HCT116 (cell line): ENCODE measurements at regions not wholly inside any gene's neighbourhood (a gene's known extent, or its start where the extent isn't known, plus 50 kb on each side); places are given as distances from the start of the nearest gene placed in this dataset.

Experiments
- ATAC-seq: fragments of 200-7000 bp; cut with Tn5 transposase; 2 replicates; pipeline ENCODE4 v1.9.1; 2020; ENCODE audit warnings: mild to moderate bottlenecking, moderate library complexity
- BruUV-seq: library from RNA; stranded (reverse); fragments of 400-500 nt; replicated peaks from 2 replicates; lab custom pipeline; 2021; lab: Mats Ljungman, UMichigan
- CTCF ChIA-PET: fragments of 300-600 bp; sonication (Branson Sonifier 250); formaldehyde crosslinking; loops from one replicate; lab custom pipeline; 2021; ENCODE audit warnings: antibody characterized with exemption; lab: Charles Lee
- POLR2A ChIA-PET: fragments of 300-600, 350-600 bp; sonication (Branson Sonifier 250); formaldehyde crosslinking; loops from one replicate; lab custom pipeline; 2021; ENCODE audit warnings: antibody characterized with exemption; lab: Charles Lee
- RAD21 ChIA-PET, 2 experiments: fragments of 300-600 bp; sonication (Branson Sonifier 250); formaldehyde crosslinking; loops; one replicate each; lab custom pipeline; 2023; ENCODE audit warnings: low total read pairs in 2 of 2; ENCODE audit not compliant: uncharacterized antibody in 2 of 2, unreplicated experiment in 2 of 2, low non-redundant PET in 1 of 2; lab: Charles Lee
- DNase-seq: peaks from one replicate; pipeline ENCODE4 v3.0.0-alpha.2; 2010; ENCODE audit warnings: low read depth, low spot score
- H2AFZ ChIP-seq: fragments of 200-600 bp; shearing (Covaris generic), sonication (generic); 2 replicates; pipeline ENCODE4 v1.6.1; 2017; ENCODE audit warnings: low read depth, mixed run types, mixed read lengths, antibody characterized with exemption, low read length; ENCODE audit not compliant: poor library complexity, severe bottlenecking
- H3K27ac ChIP-seq: 2 replicates; pipeline ENCODE4 v1.5.1; 2012; ENCODE audit warnings: low read depth, low read length
- H3K27me3 ChIP-seq: fragments of 200-600 bp; sonication (generic); 2 replicates; pipeline ENCODE4 v1.6.1; 2016; ENCODE audit warnings: mixed run types, low read length, mixed read lengths; ENCODE audit not compliant: insufficient read depth
- H3K36me3 ChIP-seq, 2 experiments: fragments of 200-500 bp in 1 of 2; fragments of 200-600 bp in 1 of 2; sonication (Bioruptor generic) in 1 of 2; sonication (generic) in 1 of 2; 2 replicates each; pipeline versions ENCODE4 v1.5.1 to v1.6.1; 2014 to 2016; ENCODE audit warnings: low read length in 2 of 2, inconsistent platforms in 1 of 2, mixed read lengths in 1 of 2, mixed run types in 1 of 2; ENCODE audit not compliant: insufficient read depth in 2 of 2, control insufficient read depth in 1 of 2
- H3K4me1 ChIP-seq, 2 experiments: fragments of 200-600 bp in 1 of 2; sonication (generic) in 1 of 2; 2 replicates each; pipeline versions ENCODE4 v1.5.1 to v1.6.1; 2012 to 2017; ENCODE audit warnings: low read length in 2 of 2, inconsistent platforms in 1 of 2, mild to moderate bottlenecking in 1 of 2, mixed read lengths in 1 of 2, mixed run types in 1 of 2, moderate library complexity in 1 of 2; ENCODE audit not compliant: insufficient read depth in 2 of 2, control insufficient read depth in 1 of 2
- H3K4me2 ChIP-seq: fragments of 200-600 bp; sonication (generic); 2 replicates; pipeline ENCODE4 v1.6.1; 2017; ENCODE audit warnings: mixed run types, low read length, mixed read lengths
- H3K4me3 ChIP-seq, 2 experiments: fragments of 200-600 bp in 1 of 2; sonication (generic) in 1 of 2; replicated peaks in 1 of 2; 2 replicates each; pipeline ENCODE4 v1.5.1; 2011 to 2016; ENCODE audit warnings: low read length in 2 of 2, control low read depth in 1 of 2, low read depth in 1 of 2, mild to moderate bottlenecking in 1 of 2, mixed read lengths in 1 of 2, mixed run types in 1 of 2
- H3K79me2 ChIP-seq: fragments of 200-600 bp; sonication (generic); 2 replicates; pipeline ENCODE4 v1.6.1; 2017; ENCODE audit warnings: mild to moderate bottlenecking, mixed run types, low read length, moderate library complexity, mixed read lengths; ENCODE audit not compliant: insufficient read depth
- H3K9ac ChIP-seq: fragments of 200-600 bp; sonication (generic); 2 replicates; pipeline ENCODE4 v1.6.1; 2016; ENCODE audit warnings: low read length, mixed read lengths
- H3K9me2 ChIP-seq: fragments of 200-600 bp; sonication (generic), shearing (Covaris generic); 2 replicates; pipeline ENCODE4 v1.6.1; 2017; ENCODE audit warnings: mixed run types, mild to moderate bottlenecking, moderate library complexity; ENCODE audit not compliant: insufficient read depth
- H3K9me3 ChIP-seq, 2 experiments: fragments of 200-500 bp in 1 of 2; fragments of 200-600 bp in 1 of 2; sonication (Bioruptor generic) in 1 of 2; sonication (generic) in 1 of 2; 2 replicates each; pipeline ENCODE4 v1.6.1; 2014 to 2017; ENCODE audit warnings: low read length in 2 of 2, mixed read lengths in 2 of 2, inconsistent platforms in 1 of 2, low read depth in 1 of 2, mild to moderate bottlenecking in 1 of 2, mixed run types in 1 of 2, moderate library complexity in 1 of 2; ENCODE audit not compliant: control insufficient read depth in 1 of 2, insufficient read depth in 1 of 2
- H4K20me1 ChIP-seq: fragments of 200-600 bp; sonication (generic), shearing (Covaris generic); 2 replicates; pipeline ENCODE4 v1.6.1; 2017; ENCODE audit warnings: mixed run types, mild to moderate bottlenecking, moderate library complexity; ENCODE audit not compliant: insufficient read depth
- CBX3 ChIP-seq: IDR thresholded peaks from 2 replicates; pipeline ENCODE4 v1.6.1; 2012; ENCODE audit warnings: low read depth
- CEBPB ChIP-seq: IDR thresholded peaks from 2 replicates; pipeline ENCODE4 v1.6.1; 2012; ENCODE audit warnings: low read depth
- EGR1 ChIP-seq: IDR thresholded peaks from 2 replicates; pipeline ENCODE4 v1.6.1; 2012; ENCODE audit warnings: low read depth
- ELF1 ChIP-seq: IDR thresholded peaks from 2 replicates; pipeline ENCODE4 v1.6.1; 2012; ENCODE audit warnings: low read depth, borderline replicate concordance
- POLR2AphosphoS5 ChIP-seq: IDR thresholded peaks from 2 replicates; pipeline ENCODE4 v1.6.1; 2011; ENCODE audit warnings: mild to moderate bottlenecking, low read depth, low read length, moderate library complexity
- RAD21 ChIP-seq: IDR thresholded peaks from 2 replicates; pipeline ENCODE4 v1.6.1; 2012; ENCODE audit warnings: low read depth, mild to moderate bottlenecking
- SRF ChIP-seq: IDR thresholded peaks from 2 replicates; pipeline ENCODE4 v1.6.1; 2012; ENCODE audit warnings: low read depth
- ZFX ChIP-seq: fragments of 450-650 bp; IDR thresholded peaks from 2 replicates; pipeline ENCODE4 v1.6.1; 2017
- ZNF274 ChIP-seq: fragments of 200-500 bp; sonication (Bioruptor generic); IDR thresholded peaks from 2 replicates; pipeline ENCODE4 v1.6.1; 2014; ENCODE audit warnings: mild to moderate bottlenecking, low read depth, low read length, inconsistent platforms
- intact Hi-C: fragments of 100-400 bp; cut with micrococcal nuclease; formaldehyde crosslinking; loops from 2 replicates; pipeline ENCODE4 v1.10.0; 2022
- TF ChIP-seq, protein P1 (sequence below), 3 experiments: fragments of 200-600 bp in 1 of 3; sonication (generic) in 1 of 3; IDR thresholded peaks in 2 of 3; conservative IDR thresholded peaks in 1 of 3; 2 replicates each; pipeline ENCODE4 v1.5.1; 2012 to 2017; ENCODE audit warnings: low read depth in 2 of 3, low read length in 2 of 3, antibody characterized with exemption in 1 of 3, borderline replicate concordance in 1 of 3, control low read depth in 1 of 3, mild to moderate bottlenecking in 1 of 3, mixed read lengths in 1 of 3, mixed run types in 1 of 3, moderate library complexity in 1 of 3; ENCODE audit not compliant: insufficient read depth in 1 of 3
- TF ChIP-seq, protein P2 (sequence below): IDR thresholded peaks from 2 replicates; pipeline ENCODE4 v1.6.1; 2012; ENCODE audit warnings: low read depth
- TF ChIP-seq, protein P3 (sequence below): IDR thresholded peaks from 2 replicates; pipeline ENCODE4 v1.6.1; 2012

DNA sequence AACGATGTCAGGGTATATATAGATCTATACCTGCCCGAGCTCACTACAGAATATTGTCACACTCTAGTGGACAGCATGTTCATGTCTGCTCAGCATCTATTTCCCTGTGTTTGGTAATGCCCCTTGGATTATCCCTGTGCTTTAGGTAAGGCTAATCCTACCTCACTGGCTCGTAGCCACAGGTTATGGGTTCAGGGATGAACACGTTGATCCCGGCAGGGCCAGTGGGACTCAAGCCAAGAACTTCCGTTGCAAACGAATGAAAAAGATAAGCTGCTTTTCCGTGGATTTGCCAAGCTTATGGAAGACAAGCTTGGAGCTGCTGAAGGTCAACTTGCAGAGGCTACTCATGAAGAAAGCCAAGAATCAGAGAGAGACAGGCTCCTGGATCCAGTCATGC lies 400.0 kb upstream of the TSHZ3 start (continued):
- TF ChIP-seq ZFX, result no peak

DNA sequence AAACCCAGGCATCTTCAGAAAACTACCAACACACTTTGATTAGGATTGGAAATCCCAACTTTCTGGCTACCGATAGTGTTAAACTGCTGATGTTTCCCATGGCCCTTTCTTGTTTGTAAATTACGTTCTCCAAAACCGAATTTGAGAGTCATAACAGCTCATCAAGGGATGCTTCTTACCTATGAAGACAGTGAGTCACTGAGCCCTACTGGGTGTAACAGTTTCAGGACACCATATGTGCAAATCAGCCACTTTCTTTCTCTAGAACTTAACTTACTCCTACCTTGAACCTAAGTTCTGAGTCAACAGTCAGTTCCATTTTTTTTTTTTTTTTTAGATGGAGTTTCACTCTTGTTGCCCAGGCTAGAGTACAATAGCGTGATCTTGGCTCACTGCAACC lies 410.1 kb upstream of the TSHZ3 start:
- ChIA-PET RAD21 (no interaction called here), POLR2A (no interaction called here), CTCF (no interaction called here)
- intact Hi-C loops, result no loop called here
- TF ChIP-seq ELF1, result no peak
- H3K9me3 ChIP-seq, result peaks cover 23 to 31% of the 10 kb centered on the region in 2 experiments; a peak in 2 of 4 replicates
- no peaks in the 10 kb centered on the region for H3K79me2 ChIP-seq
- H3K9me2 ChIP-seq, result no peaks in the 10 kb centered on the region
- H3K4me3 ChIP-seq, result no peak overlapping the region
- no peak overlapping the region for H3K27ac ChIP-seq
- no peaks in the 10 kb centered on the region for H3K27me3 ChIP-seq
- no peaks in the 10 kb centered on the region for H4K20me1 ChIP-seq
- no peak overlapping the region for H2AFZ ChIP-seq
- DNase-seq (no peak), ATAC-seq (no peak)
- H3K4me1 ChIP-seq, result no peaks in the 10 kb centered on the region
- no peak overlapping the region for H3K9ac ChIP-seq
- H3K36me3 ChIP-seq, result no peaks in the 10 kb centered on the region
- no TSS peak for BruUV-seq
- H3K4me2 ChIP-seq, result no peak overlapping the region

DNA sequence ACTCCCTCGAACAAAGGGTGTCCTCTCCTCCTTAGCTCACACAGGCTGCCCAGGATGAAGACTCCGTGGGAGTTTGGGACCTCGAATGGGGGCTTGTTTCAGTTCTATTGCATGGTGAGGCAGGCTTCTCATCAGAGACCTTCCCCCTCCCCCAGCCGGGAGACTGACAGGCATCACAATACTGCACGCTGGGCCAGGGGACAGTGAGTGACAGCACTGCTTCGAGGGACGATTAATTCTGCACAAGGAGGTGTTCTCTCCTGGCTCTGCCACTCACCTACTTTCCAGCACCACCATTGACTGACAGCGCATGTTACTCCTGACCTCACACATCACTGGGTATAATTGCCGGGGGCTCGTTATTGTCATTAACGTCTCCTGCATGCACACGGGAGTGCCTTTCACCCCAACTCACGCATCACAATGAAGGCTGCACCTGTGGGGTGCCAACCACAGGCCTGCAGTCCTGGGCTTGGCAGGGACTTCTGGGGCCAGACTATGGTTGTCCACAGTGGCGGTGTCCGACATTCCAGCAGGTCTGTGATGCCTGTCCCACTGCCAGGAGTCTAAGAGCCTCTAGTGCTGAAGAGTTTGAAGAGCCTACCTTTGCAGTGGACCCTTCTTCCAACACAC lies 412.2 kb upstream of the TSHZ3 start:
- Histone ChIP-seq H3K79me2 (no peaks in the 10 kb centered on the region), H3K4me2 (no peak overlapping the region), H4K20me1 (no peaks in the 10 kb centered on the region), H3K9ac (no peak overlapping the region), H3K9me3 (peaks cover 21 to 35% of the 10 kb centered on the region in 2 experiments; a peak in 2 of 4 replicates), H3K27ac (no peak overlapping the region), H3K27me3 (no peaks in the 10 kb centered on the region), H3K9me2 (no peaks in the 10 kb centered on the region), H2AFZ (no peak overlapping the region), H3K36me3 (no peaks in the 10 kb centered on the region), H3K4me1 (no peaks in the 10 kb centered on the region), H3K4me3 (no peak overlapping the region)
- TF ChIP-seq ELF1 (no peak), ZFX (no peak), SRF (no peak), CEBPB (no peak), ZNF274 (no peak), EGR1 (no peak), CBX3 (no peak), RAD21 (no peak), POLR2AphosphoS5 (no peak)
- TF ChIP-seq, protein P1, sequence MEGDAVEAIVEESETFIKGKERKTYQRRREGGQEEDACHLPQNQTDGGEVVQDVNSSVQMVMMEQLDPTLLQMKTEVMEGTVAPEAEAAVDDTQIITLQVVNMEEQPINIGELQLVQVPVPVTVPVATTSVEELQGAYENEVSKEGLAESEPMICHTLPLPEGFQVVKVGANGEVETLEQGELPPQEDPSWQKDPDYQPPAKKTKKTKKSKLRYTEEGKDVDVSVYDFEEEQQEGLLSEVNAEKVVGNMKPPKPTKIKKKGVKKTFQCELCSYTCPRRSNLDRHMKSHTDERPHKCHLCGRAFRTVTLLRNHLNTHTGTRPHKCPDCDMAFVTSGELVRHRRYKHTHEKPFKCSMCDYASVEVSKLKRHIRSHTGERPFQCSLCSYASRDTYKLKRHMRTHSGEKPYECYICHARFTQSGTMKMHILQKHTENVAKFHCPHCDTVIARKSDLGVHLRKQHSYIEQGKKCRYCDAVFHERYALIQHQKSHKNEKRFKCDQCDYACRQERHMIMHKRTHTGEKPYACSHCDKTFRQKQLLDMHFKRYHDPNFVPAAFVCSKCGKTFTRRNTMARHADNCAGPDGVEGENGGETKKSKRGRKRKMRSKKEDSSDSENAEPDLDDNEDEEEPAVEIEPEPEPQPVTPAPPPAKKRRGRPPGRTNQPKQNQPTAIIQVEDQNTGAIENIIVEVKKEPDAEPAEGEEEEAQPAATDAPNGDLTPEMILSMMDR (IDR thresholded peaks at IDR 0.05 in 2 of 3, conservative IDR thresholded peaks at IDR 0.05 in 1 of 3; ENCODE audit: borderline replicate concordance in 1 of 3, insufficient read depth in 1 of 3, low read depth in 2 of 3, low read length in 2 of 3), result no peak
- TF ChIP-seq, protein P2, sequence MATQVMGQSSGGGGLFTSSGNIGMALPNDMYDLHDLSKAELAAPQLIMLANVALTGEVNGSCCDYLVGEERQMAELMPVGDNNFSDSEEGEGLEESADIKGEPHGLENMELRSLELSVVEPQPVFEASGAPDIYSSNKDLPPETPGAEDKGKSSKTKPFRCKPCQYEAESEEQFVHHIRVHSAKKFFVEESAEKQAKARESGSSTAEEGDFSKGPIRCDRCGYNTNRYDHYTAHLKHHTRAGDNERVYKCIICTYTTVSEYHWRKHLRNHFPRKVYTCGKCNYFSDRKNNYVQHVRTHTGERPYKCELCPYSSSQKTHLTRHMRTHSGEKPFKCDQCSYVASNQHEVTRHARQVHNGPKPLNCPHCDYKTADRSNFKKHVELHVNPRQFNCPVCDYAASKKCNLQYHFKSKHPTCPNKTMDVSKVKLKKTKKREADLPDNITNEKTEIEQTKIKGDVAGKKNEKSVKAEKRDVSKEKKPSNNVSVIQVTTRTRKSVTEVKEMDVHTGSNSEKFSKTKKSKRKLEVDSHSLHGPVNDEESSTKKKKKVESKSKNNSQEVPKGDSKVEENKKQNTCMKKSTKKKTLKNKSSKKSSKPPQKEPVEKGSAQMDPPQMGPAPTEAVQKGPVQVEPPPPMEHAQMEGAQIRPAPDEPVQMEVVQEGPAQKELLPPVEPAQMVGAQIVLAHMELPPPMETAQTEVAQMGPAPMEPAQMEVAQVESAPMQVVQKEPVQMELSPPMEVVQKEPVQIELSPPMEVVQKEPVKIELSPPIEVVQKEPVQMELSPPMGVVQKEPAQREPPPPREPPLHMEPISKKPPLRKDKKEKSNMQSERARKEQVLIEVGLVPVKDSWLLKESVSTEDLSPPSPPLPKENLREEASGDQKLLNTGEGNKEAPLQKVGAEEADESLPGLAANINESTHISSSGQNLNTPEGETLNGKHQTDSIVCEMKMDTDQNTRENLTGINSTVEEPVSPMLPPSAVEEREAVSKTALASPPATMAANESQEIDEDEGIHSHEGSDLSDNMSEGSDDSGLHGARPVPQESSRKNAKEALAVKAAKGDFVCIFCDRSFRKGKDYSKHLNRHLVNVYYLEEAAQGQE, result no peak
- TF ChIP-seq, protein P3, sequence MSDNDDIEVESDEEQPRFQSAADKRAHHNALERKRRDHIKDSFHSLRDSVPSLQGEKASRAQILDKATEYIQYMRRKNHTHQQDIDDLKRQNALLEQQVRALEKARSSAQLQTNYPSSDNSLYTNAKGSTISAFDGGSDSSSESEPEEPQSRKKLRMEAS, result no peak
- RAD21 ChIA-PET, result no interaction called here
- no TSS peak for BruUV-seq
- intact Hi-C loops, result no loop called here
- ATAC-seq, result no peak
- POLR2A ChIA-PET, result no interaction called here
- DNase-seq, result no peak
- CTCF ChIA-PET, result no interaction called here
